ENCODE measurements at regions not wholly inside any gene's neighbourhood (a gene's known extent, or its start where the extent isn't known, plus 50 kb on each side); places are given as distances from the start of the nearest gene placed in this dataset.

GRCh38 chr12:88318726-88319125 lies 176.6 kb downstream of the TMTC3 start:
- no peak for ATAC-seq (ENCODE audit: low read depth)
- intact Hi-C loops (cut with micrococcal nuclease) = no loop called here
- CTCF ChIA-PET = interaction anchor here (0.6 kb wide), 1 partner anchor 669 kb away, joined by 3 read pairs; no protein-coding TSS in a partner anchor

More at GRCh38 chr12:88318726-88319125, 176.6 kb downstream of the TMTC3 start:
- no peak for TF ChIP-seq BHLHE40 (IDR thresholded peaks at IDR 0.05; ENCODE audit: low read depth, low read length)
- no CpG with 5 or more reads among the region's 2 CpGs for WGBS, 2 experiments (ENCODE audit: extremely low coverage in 2 of 2, insufficient read length in 1 of 2)
- dilution Hi-C loops (cut with HindIII; ENCODE audit: low sequenced_read_pairs, unreplicated experiment) (no loop called here), in situ Hi-C loops (cut with MboI; ENCODE audit: low sequenced_read_pairs) (no loop called here)
- no peak overlapping the region for H2AK9ac ChIP-seq (replicated peaks; ENCODE audit: low read depth, low read length, poor library complexity)
- POLR2A ChIA-PET (ENCODE audit: unreplicated experiment) = interaction anchor here (0.6 kb wide), 1 partner anchor 1845 kb away, joined by 4 read pairs; no protein-coding TSS in a partner anchor
- no peak overlapping the region for H4K5ac ChIP-seq (ENCODE audit: low read depth, low read length)
- no TSS peak for BruUV-seq (replicated peaks)
- H4K91ac ChIP-seq (ENCODE audit: insufficient read depth, low read depth, low read length) = no peak overlapping the region
- no peak overlapping the region for H3K56ac ChIP-seq (ENCODE audit: extremely low read depth, insufficient read depth, low read length)
- no peaks in the 10 kb centered on the region for H3K27me3 ChIP-seq (ENCODE audit: control insufficient read depth, insufficient read depth, low read length)
- DNase-seq = no peak
- H3K27ac ChIP-seq (ENCODE audit: insufficient read depth, low read length) = no peak overlapping the region
- H4K8ac ChIP-seq (ENCODE audit: low read depth in 2 of 2, low read length in 2 of 2) = no peak overlapping the region
- H2BK120ac ChIP-seq (ENCODE audit: low read depth, low read length) = no peak overlapping the region
- H3K9me1 ChIP-seq (ENCODE audit: insufficient read depth, low read length) = no peaks in the 10 kb centered on the region
- no peaks in the 10 kb centered on the region for H3K4me1 ChIP-seq (ENCODE audit: control insufficient read depth, insufficient read depth, low read length)
- peaks cover 2% of the 10 kb centered on the region; the same call in 1 of the 2 replicates for H3K9me3 ChIP-seq (ENCODE audit: control insufficient read depth, insufficient read depth, low read length)
- no peak overlapping the region for H3K14ac ChIP-seq (replicated peaks; ENCODE audit: low read depth, low read length)
- H3K9ac ChIP-seq (ENCODE audit: low read depth, low read length) = no peak overlapping the region
- no peak overlapping the region for H2AK5ac ChIP-seq (ENCODE audit: low read depth, low read length)
- H2AFZ ChIP-seq (replicated peaks; ENCODE audit: low read length, poor library complexity) = no peak overlapping the region
- peak overlapping the region; percentile 70; the same call in 1 of the 3 replicates for H2BK15ac ChIP-seq (ENCODE audit: low read depth, low read length)
- H3K4me3 ChIP-seq (ENCODE audit: insufficient read depth, low read depth, low read length) = no peak overlapping the region
- no peak overlapping the region for H3K4ac ChIP-seq (ENCODE audit: low read depth, low read length)
- H2BK5ac ChIP-seq (ENCODE audit: low read depth, low read length, poor library complexity, severe bottlenecking) = no peak overlapping the region
- H3K79me1 ChIP-seq (ENCODE audit: low read depth in 1 of 2, low read length in 2 of 2) = no peaks in the 10 kb centered on the region; a peak in 1 of 4 replicates
- no peaks in the 10 kb centered on the region for H4K20me1 ChIP-seq (ENCODE audit: insufficient read depth, low read length)
- no peaks in the 10 kb centered on the region for H3K36me3 ChIP-seq (ENCODE audit: control insufficient read depth, insufficient read depth, low read length)
- H3K18ac ChIP-seq (ENCODE audit: low read depth, low read length) = no peak overlapping the region
- no peak overlapping the region for H3K4me2 ChIP-seq (ENCODE audit: low read depth, low read length)
- H3K23ac ChIP-seq (ENCODE audit: low read depth, low read length) = no peak overlapping the region
- H2BK20ac ChIP-seq (ENCODE audit: low read depth, low read length) = no peak overlapping the region

All from IMR-90 (cell line).